ENCODE measurements at regions not wholly inside any gene's neighbourhood (a gene's known extent, or its start where the extent isn't known, plus 50 kb on each side); places are given as distances from the start of the nearest gene placed in this dataset.

DNA sequence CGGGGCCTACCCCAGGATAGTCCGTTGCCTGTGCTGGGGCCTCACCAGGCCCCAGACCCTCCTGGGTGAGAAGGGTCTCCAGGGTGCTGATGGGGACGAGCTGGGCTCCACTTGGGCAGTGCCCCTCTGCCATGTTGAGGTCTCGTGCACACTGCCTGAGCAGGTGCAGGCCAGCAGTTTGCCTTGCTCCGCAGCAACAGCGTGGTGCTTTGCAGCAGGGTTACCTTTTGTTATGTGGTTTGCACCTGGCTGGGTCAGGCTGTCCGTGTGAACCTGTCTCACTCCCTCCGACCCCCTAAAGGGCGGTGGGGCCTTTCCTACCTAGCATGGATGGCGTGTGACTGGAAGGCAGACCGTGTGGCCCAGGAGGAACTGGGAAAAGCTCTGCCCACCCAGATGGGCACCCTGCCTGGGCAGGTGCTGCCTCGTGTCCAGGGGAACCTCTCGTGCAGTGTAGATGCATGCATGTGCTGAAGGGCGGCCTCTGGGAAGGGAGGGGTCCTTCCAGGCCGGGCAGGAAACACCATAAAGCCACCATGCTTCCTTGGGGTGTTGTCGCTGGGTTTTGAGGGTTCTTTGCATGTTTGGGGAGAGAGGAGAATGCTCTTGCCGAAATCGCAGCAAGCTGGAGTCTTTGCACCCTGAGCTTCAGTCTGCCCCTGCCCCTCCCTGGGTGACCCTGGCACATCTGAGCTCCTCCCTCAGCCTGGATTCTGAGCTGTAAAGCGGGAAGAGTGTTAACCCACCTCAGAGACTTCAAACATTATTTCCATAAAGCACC is 75.4 kb upstream of the PPARA start:
- TF ChIP-seq, protein P1, sequence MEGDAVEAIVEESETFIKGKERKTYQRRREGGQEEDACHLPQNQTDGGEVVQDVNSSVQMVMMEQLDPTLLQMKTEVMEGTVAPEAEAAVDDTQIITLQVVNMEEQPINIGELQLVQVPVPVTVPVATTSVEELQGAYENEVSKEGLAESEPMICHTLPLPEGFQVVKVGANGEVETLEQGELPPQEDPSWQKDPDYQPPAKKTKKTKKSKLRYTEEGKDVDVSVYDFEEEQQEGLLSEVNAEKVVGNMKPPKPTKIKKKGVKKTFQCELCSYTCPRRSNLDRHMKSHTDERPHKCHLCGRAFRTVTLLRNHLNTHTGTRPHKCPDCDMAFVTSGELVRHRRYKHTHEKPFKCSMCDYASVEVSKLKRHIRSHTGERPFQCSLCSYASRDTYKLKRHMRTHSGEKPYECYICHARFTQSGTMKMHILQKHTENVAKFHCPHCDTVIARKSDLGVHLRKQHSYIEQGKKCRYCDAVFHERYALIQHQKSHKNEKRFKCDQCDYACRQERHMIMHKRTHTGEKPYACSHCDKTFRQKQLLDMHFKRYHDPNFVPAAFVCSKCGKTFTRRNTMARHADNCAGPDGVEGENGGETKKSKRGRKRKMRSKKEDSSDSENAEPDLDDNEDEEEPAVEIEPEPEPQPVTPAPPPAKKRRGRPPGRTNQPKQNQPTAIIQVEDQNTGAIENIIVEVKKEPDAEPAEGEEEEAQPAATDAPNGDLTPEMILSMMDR (IDR thresholded peaks at IDR 0.05; ENCODE audit: unreplicated experiment in 3 of 3) = no peak
- Mint-ChIP-seq H3K4me3 (peak overlapping the region in 2 of 3 experiments; percentile 96 to 99), H3K36me3 (ENCODE audit: low read depth) (no peaks in the 10 kb centered on the region), H3K4me1 (peaks cover 53% of the 10 kb centered on the region), H3K27me3 (ENCODE audit: low read depth) (peaks cover 13% of the 10 kb centered on the region), H3K9me3 (no peaks in the 10 kb centered on the region), H3K27ac (peak overlapping the region in 1 of 3 experiments; percentile 54)

DNA sequence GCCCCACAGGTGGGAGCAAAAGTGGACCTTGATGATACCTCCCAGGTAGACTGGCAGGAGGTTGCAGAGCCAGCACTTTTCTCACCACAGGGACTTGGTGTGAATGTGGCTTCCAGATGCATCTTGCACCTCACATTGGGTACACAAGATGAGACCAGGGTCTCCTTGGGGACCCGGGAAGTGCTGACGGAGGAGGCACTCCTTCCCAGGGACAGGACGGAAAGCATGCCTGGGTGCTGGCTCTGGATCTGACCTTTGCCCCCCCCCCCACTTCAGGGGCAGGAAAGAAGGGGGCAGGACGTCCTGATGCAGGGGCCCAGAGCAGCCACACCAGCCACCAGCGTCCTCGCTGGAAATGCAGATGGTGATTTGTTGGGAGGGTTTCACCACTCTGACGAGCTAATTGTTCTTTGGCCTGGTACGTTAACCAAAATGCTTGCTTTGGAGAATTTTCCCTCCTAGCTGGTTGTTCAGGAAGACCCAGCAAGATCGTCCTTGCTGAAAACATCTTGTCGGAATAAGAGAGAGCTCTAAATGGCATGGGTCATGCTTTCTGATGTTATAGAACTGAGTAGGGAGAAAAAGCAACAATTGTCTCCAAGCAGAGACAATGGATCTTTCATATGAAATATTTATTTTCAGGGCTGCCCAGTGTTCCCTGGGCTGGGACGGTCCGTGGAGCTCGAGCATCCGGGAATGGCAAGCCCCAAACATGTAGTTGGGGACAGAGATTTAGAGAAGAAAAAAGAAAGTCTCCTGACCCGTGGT is 74.4 kb upstream of the PPARA start:
- H3K4me3 Mint-ChIP-seq = peak overlapping the region; percentile 28 to 99 (median 72)
- peak overlapping the region; percentile 64 to 84 (median 84) for H3K27ac Mint-ChIP-seq
- peaks cover 59% of the 10 kb centered on the region for H3K4me1 Mint-ChIP-seq
- TF ChIP-seq, protein P1 (IDR thresholded peaks at IDR 0.05; ENCODE audit: unreplicated experiment in 3 of 3) = no peak
- no peaks in the 10 kb centered on the region for H3K36me3 Mint-ChIP-seq (ENCODE audit: low read depth)
- H3K27me3 Mint-ChIP-seq (ENCODE audit: low read depth) = peaks cover 13% of the 10 kb centered on the region
- no peaks in the 10 kb centered on the region for H3K9me3 Mint-ChIP-seq

DNA sequence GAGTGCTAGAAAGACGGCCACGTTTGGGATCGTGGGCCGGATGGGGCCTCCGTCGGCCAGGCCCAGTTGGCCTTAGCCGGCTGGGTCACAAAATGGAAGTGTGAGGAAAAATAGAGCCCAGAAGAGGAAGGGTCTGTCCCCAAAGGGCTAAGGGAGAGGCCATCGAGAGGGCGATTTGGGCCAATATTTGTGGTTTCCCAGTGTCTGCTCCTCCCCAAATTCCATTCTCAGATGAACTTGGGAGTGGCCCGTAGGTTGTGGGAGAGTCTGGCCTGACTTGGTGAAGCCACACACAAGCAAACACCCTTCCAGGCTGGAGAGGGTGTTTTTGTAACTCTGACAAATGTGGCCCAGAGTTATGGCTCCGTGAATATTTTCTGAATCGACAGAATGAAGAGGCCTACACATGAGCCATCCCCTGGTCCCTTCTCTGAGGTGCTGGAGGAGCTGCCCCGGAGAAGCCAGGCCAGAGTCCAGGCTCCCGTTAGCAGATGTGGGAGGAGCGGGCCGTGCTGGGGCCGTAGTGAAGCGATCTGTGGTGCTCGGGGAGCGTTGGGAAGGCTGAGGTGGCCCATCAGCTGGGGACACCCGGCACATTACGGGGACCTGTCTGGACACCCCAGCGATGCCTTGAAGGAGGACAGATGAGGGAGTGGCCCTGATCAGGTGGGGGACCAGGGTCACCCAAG is 73.5 kb upstream of the PPARA start:
- peaks cover 13% of the 10 kb centered on the region for H3K27me3 Mint-ChIP-seq (ENCODE audit: low read depth)
- peak overlapping the region; percentile 64 to 84 (median 84) for H3K27ac Mint-ChIP-seq
- H3K36me3 Mint-ChIP-seq (ENCODE audit: low read depth) = no peaks in the 10 kb centered on the region
- H3K9me3 Mint-ChIP-seq = no peaks in the 10 kb centered on the region
- H3K4me1 Mint-ChIP-seq = peaks cover 62% of the 10 kb centered on the region
- peak overlapping the region; percentile 10 to 86 (median 51) for H3K4me3 Mint-ChIP-seq
- TF ChIP-seq, protein P1 (IDR thresholded peaks at IDR 0.05; ENCODE audit: unreplicated experiment in 3 of 3) = no peak

DNA sequence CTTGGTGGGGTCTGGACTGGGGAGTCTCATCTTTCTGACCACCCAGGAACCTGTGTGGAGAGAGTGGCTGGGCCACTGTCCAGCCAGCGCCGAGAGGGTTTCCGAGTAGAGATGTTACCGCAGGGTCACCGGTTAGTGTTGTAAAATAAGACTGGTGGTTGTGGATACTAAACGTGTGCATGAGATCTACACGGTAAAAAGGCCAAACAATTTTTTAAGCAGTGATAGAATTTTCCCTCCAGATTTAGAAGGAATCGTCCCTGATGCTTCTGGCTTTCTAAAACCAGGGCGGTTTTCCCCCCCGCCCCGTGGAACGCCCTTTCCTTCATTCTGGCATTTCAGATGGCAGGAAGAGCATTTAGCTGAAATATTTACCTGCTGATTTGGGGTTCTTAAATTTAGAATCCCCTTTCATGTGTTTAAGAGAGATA is 72.6 kb upstream of the PPARA start:
- peaks cover 13% of the 10 kb centered on the region for H3K27me3 Mint-ChIP-seq (ENCODE audit: low read depth)
- no peaks in the 10 kb centered on the region for H3K9me3 Mint-ChIP-seq
- TF ChIP-seq, protein P1 (IDR thresholded peaks at IDR 0.05; ENCODE audit: unreplicated experiment in 3 of 3) = no peak
- H3K4me1 Mint-ChIP-seq = peaks cover 68% of the 10 kb centered on the region
- peak overlapping the region; percentile 64 to 84 (median 84) for H3K27ac Mint-ChIP-seq
- peak overlapping the region in 2 of 3 experiments; percentile 40 to 86 for H3K4me3 Mint-ChIP-seq
- H3K36me3 Mint-ChIP-seq (ENCODE audit: low read depth) = no peaks in the 10 kb centered on the region

DNA sequence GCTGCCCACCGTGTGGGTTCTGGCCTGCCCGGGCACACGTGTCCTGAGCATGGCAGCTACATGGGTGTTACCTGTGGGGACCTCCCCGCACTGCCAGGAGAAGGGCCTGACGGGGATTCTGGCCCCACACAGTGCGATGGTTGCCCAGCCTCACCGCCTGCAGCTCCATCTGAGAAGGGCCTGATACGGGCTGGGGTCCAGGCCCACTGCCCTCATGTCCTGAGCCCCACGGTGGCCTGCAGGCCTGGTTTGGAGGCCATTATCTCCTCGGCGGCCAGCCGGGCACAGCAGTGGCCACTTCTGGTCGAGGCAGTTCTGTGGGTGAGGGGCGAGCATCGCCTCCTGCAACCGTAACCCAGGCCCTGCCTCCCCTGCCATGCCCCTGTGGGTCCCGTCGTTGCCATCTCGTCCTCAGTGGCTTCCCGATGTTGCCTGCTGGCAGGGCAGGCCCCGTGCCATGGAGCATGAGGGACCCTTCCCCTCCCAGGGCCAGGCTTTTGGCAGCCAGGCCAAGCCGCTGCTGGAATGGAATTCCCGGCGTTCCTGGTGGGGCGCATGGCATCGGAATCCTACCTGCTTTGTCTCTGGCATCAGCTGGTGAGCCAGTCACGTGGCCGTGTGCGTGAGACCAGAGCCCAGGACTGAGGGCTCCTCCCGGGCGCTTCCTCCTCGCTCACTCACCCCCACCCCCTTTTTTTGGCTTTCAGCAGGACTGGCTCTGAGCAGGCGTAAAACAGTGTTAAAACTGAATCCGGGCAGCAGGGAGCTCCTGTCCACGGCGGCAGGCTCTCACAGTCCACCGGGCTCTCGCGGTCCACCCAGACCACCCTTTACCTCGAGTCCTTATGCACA is 71.9 kb upstream of the PPARA start:
- Mint-ChIP-seq H3K4me1 (peaks cover 63% of the 10 kb centered on the region), H3K9me3 (no peaks in the 10 kb centered on the region), H3K27me3 (ENCODE audit: low read depth) (peaks cover 8% of the 10 kb centered on the region), H3K4me3 (no peak overlapping the region), H3K27ac (no peak overlapping the region), H3K36me3 (ENCODE audit: low read depth) (no peaks in the 10 kb centered on the region)
- TF ChIP-seq, protein P1 (IDR thresholded peaks at IDR 0.05; ENCODE audit: unreplicated experiment in 3 of 3) = no peak

Data from nephron (organoid).